ENCODE measurements at regions not wholly inside any gene's neighbourhood (a gene's known extent, or its start where the extent isn't known, plus 50 kb on each side); places are given as distances from the start of the nearest gene placed in this dataset.
A peak's percentile ranks its signal among the peaks of the same experiment; 100 is the strongest.
"Not testable (repeated sequence)": the region's sequence is repeated elsewhere in the genome, so short reads cannot be mapped to it uniquely, and the experiment has no call there.

- no peak for DNase-seq (ENCODE audit: low read depth)
Measured at GRCh38 chrY:7310482-7311269, 399.1 kb upstream of the AMELY start.

- DNase-seq (ENCODE audit: low read depth): no peak
Measured at GRCh38 chrY:7308816-7309215, 397.3 kb upstream of the AMELY start.

GRCh38 chrY:7302306-7302705 is 390.8 kb upstream of the AMELY start:
- no peak for DNase-seq (ENCODE audit: low read depth)

GRCh38 chrY:7299960-7300359 is 388.4 kb upstream of the AMELY start:
- no peak for DNase-seq (ENCODE audit: low read depth)

- no peak for DNase-seq (ENCODE audit: low read depth)
Measured at GRCh38 chrY:7292113-7292512, 380.6 kb upstream of the AMELY start.

- DNase-seq (ENCODE audit: low read depth): no peak
Measured at GRCh38 chrY:7289889-7290833, 378.6 kb upstream of the AMELY start.

GRCh38 chrY:7288611-7289010 is 377.1 kb upstream of the AMELY start:
- no peak for DNase-seq (ENCODE audit: low read depth)

GRCh38 chrY:7287963-7288362 is 376.4 kb upstream of the AMELY start:
- not testable (repeated sequence) for DNase-seq (ENCODE audit: low read depth)

GRCh38 chrY:7285388-7285787 is 373.8 kb upstream of the AMELY start:
- DNase-seq (ENCODE audit: low read depth): no peak

GRCh38 chrY:7283001-7283400 is 371.4 kb upstream of the AMELY start:
- DNase-seq (ENCODE audit: low read depth): no peak

GRCh38 chrY:7280151-7280740 is 368.7 kb upstream of the AMELY start:
- not testable (repeated sequence) for DNase-seq (ENCODE audit: low read depth)

- DNase-seq (ENCODE audit: low read depth): no peak
Measured at GRCh38 chrY:7275751-7276150, 364.2 kb upstream of the AMELY start.

GRCh38 chrY:7275014-7275413 is 363.5 kb upstream of the AMELY start:
- DNase-seq (ENCODE audit: low read depth): no peak

GRCh38 chrY:7274369-7274913 is 362.9 kb upstream of the AMELY start:
- DNase-seq (ENCODE audit: low read depth): no peak

- peak; percentile 35 for DNase-seq (ENCODE audit: low read depth)
Measured at GRCh38 chrY:7273587-7274203, 362.1 kb upstream of the AMELY start.

GRCh38 chrY:7272556-7273195 is 361.1 kb upstream of the AMELY start:
- DNase-seq (ENCODE audit: low read depth): peak; percentile 46

- DNase-seq (ENCODE audit: low read depth): no peak
Measured at GRCh38 chrY:7263773-7264172, 352.2 kb upstream of the AMELY start.

- DNase-seq (ENCODE audit: low read depth): no peak
Measured at GRCh38 chrY:7262531-7262930, 351.0 kb upstream of the AMELY start.

GRCh38 chrY:7261254-7261653 is 349.7 kb upstream of the AMELY start:
- no peak for DNase-seq (ENCODE audit: low read depth)

- peak; percentile 40 for DNase-seq (ENCODE audit: low read depth)
Measured at GRCh38 chrY:7240101-7240500, 328.5 kb upstream of the AMELY start.

- DNase-seq (ENCODE audit: low read depth): no peak
Measured at GRCh38 chrY:7211971-7212370, 300.4 kb upstream of the AMELY start.

Data from CMK (cell line).